Retina (tissue), 1 donor: ENCODE measurements at regions not wholly inside any gene's neighbourhood (a gene's known extent, or its start where the extent isn't known, plus 50 kb on each side); places are given as distances from the start of the nearest gene placed in this dataset.
"Not testable (repeated sequence)": the region's sequence is repeated elsewhere in the genome, so short reads cannot be mapped to it uniquely, and the experiment has no call there.

Source experiments
- DNase-seq: peaks from one replicate; pipeline ENCODE4 v3.0.0-alpha.2; 2016

- DNase-seq, result no peak
These were observed 911.6 kb downstream of the TDRD15 start for GRCh38 chr2:22035361-22035830.

- no peak for DNase-seq
These were observed 913.5 kb downstream of the TDRD15 start for GRCh38 chr2:22037274-22037673.

- no peak for DNase-seq
These were observed 920.0 kb downstream of the TDRD15 start for GRCh38 chr2:22043784-22044183.

GRCh38 chr2:22055784-22056620 is 932.2 kb downstream of the TDRD15 start:
- no peak for DNase-seq

- DNase-seq, result no peak
These were observed 932.9 kb downstream of the TDRD15 start for GRCh38 chr2:22056621-22057132.

GRCh38 chr2:22062679-22063078 is 938.9 kb downstream of the TDRD15 start:
- no peak for DNase-seq

- no peak for DNase-seq
These were observed 952.7 kb downstream of the TDRD15 start for GRCh38 chr2:22076454-22076853.

- no peak for DNase-seq
These were observed 954.9 kb downstream of the TDRD15 start for GRCh38 chr2:22078701-22079100.

- no peak for DNase-seq
These were observed 955.8 kb downstream of the TDRD15 start for GRCh38 chr2:22079583-22079982.

GRCh38 chr2:22086726-22087125 is 963.0 kb downstream of the TDRD15 start:
- peak; percentile 5 for DNase-seq

- DNase-seq, result not testable (repeated sequence)
These were observed 979.8 kb downstream of the TDRD15 start for GRCh38 chr2:22103617-22104016.

- DNase-seq, result peak; percentile 11
These were observed 986.5 kb downstream of the TDRD15 start for GRCh38 chr2:22110244-22110651.

GRCh38 chr2:22124003-22124402 is 1000.2 kb downstream of the TDRD15 start:
- no peak for DNase-seq

- no peak for DNase-seq
These were observed 1002.3 kb downstream of the TDRD15 start for GRCh38 chr2:22126106-22126505.

GRCh38 chr2:22126978-22127377 is 1003.2 kb downstream of the TDRD15 start:
- DNase-seq, result no peak

- DNase-seq, result no peak
These were observed 1010.7 kb downstream of the TDRD15 start for GRCh38 chr2:22134421-22134820.

GRCh38 chr2:22136446-22136845 is 1012.7 kb downstream of the TDRD15 start:
- DNase-seq, result no peak

GRCh38 chr2:22143840-22144239 is 1020.1 kb downstream of the TDRD15 start:
- no peak for DNase-seq

- peak; percentile 9 for DNase-seq
These were observed 1030.3 kb downstream of the TDRD15 start for GRCh38 chr2:22153931-22154613.

GRCh38 chr2:22156661-22157060 is 1032.9 kb downstream of the TDRD15 start:
- not testable (repeated sequence) for DNase-seq

- no peak for DNase-seq
These were observed 1043.5 kb downstream of the TDRD15 start for GRCh38 chr2:22167256-22167655.

GRCh38 chr2:22175003-22175402 is 1051.2 kb downstream of the TDRD15 start:
- no peak for DNase-seq

- DNase-seq, result no peak
These were observed 1061.5 kb downstream of the TDRD15 start for GRCh38 chr2:22185251-22185650.
